ENCODE measurements at regions not wholly inside any gene's neighbourhood (a gene's known extent, or its start where the extent isn't known, plus 50 kb on each side); places are given as distances from the start of the nearest gene placed in this dataset.

DNA sequence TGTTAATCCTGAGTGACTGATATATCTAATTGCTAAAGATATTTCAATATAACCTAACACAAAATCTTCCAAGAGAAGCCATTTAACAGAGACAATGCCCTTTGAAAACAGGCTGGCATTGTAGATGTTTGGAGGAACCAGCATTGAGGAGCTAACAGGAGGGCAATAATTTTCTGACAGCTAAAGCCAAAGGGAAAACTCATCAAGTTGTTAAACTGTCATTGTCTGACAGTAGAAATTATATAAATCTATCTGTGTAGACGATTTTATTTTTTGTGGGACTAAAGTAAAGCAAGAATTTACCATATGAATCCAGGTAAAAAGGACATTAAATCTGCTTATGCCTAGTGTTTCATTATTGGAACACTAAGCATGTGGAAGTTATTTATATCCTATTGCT lies 500.2 kb upstream of the NMUR2 start:
- TF ChIP-seq, protein P1, sequence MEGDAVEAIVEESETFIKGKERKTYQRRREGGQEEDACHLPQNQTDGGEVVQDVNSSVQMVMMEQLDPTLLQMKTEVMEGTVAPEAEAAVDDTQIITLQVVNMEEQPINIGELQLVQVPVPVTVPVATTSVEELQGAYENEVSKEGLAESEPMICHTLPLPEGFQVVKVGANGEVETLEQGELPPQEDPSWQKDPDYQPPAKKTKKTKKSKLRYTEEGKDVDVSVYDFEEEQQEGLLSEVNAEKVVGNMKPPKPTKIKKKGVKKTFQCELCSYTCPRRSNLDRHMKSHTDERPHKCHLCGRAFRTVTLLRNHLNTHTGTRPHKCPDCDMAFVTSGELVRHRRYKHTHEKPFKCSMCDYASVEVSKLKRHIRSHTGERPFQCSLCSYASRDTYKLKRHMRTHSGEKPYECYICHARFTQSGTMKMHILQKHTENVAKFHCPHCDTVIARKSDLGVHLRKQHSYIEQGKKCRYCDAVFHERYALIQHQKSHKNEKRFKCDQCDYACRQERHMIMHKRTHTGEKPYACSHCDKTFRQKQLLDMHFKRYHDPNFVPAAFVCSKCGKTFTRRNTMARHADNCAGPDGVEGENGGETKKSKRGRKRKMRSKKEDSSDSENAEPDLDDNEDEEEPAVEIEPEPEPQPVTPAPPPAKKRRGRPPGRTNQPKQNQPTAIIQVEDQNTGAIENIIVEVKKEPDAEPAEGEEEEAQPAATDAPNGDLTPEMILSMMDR (IDR thresholded peaks at IDR 0.05): no peak
- TF ChIP-seq POLR2AphosphoS5 (IDR thresholded peaks at IDR 0.05): no peak
